GM23338 (cell line): ENCODE measurements at regions not wholly inside any gene's neighbourhood (a gene's known extent, or its start where the extent isn't known, plus 50 kb on each side); places are given as distances from the start of the nearest gene placed in this dataset.

Experiments
- ATAC-seq: fragments of 200-7000 bp; cut with Tn5 transposase; 3 replicates; pipeline ENCODE4 v1.9.1; 2020
- DNase-seq: peaks from one replicate; pipeline ENCODE4 v3.0.0-alpha.2; 2015; ENCODE audit warnings: low spot score
- H2AFZ ChIP-seq: fragments of 200-600 bp; sonication (generic); 2 replicates; pipeline ENCODE4 v1.8.0; 2016; ENCODE audit warnings: antibody characterized with exemption, mild to moderate bottlenecking, moderate library complexity
- H3F3A ChIP-seq: fragments of 200-600 bp; sonication (generic); replicated peaks from 2 replicates; pipeline ENCODE4 v1.8.0; 2017; ENCODE audit warnings: antibody characterized with exemption, mixed run types, low read depth
- H3K27ac ChIP-seq: fragments of 200-600 bp; sonication (generic); 2 replicates; pipeline ENCODE4 v1.6.1; 2016; ENCODE audit warnings: low read depth
- H3K27me3 ChIP-seq: fragments of 200-600 bp; sonication (generic); 2 replicates; pipeline ENCODE4 v1.8.0; 2016; ENCODE audit warnings: mild to moderate bottlenecking, mixed run types, moderate library complexity; ENCODE audit not compliant: insufficient read depth
- H3K36me3 ChIP-seq: fragments of 200-600 bp; sonication (generic); 2 replicates; pipeline ENCODE4 v1.8.0; 2016; ENCODE audit warnings: mild to moderate bottlenecking; ENCODE audit not compliant: insufficient read depth
- H3K4me1 ChIP-seq: fragments of 200-600 bp; sonication (generic); 2 replicates; pipeline ENCODE4 v1.8.0; 2016; ENCODE audit warnings: mild to moderate bottlenecking, moderate library complexity; ENCODE audit not compliant: insufficient read depth
- H3K4me2 ChIP-seq: fragments of 200-600 bp; sonication (generic); 2 replicates; pipeline ENCODE4 v1.7.1; 2017; ENCODE audit warnings: mixed run types
- H3K4me3 ChIP-seq: fragments of 200-600 bp; sonication (generic); 2 replicates; pipeline ENCODE4 v1.6.1; 2016; ENCODE audit warnings: mixed run types
- H3K79me2 ChIP-seq: fragments of 200-600 bp; sonication (generic); replicated peaks from 2 replicates; pipeline ENCODE4 v1.8.0; 2017; ENCODE audit warnings: mild to moderate bottlenecking; ENCODE audit not compliant: insufficient read depth
- H3K9me2 ChIP-seq: fragments of 200-600 bp; sonication (generic); 2 replicates; pipeline ENCODE4 v1.8.0; 2017; ENCODE audit not compliant: insufficient read depth
- H4K20me1 ChIP-seq: fragments of 200-600 bp; sonication (generic); replicated peaks from 2 replicates; pipeline ENCODE4 v1.8.0; 2017; ENCODE audit warnings: mild to moderate bottlenecking; ENCODE audit not compliant: insufficient read depth
- H3K27ac Mint-ChIP-seq: 2 replicates; pipeline ENCODE4 v1.8.0; 2020; ENCODE audit warnings: inconsistent platforms, mild to moderate bottlenecking, moderate library complexity, mixed read lengths
- H3K27me3 Mint-ChIP-seq: 3 replicates; pipeline ENCODE4 v1.8.0; 2022; ENCODE audit warnings: low read depth, mild to moderate bottlenecking, moderate library complexity, mixed read lengths, inconsistent platforms; ENCODE audit not compliant: insufficient read depth, poor library complexity
- H3K36me3 Mint-ChIP-seq: 3 replicates; pipeline ENCODE4 v1.8.0; 2021; ENCODE audit warnings: low read depth, mild to moderate bottlenecking, inconsistent platforms, moderate library complexity, mixed read lengths
- H3K4me1 Mint-ChIP-seq: 3 replicates; pipeline ENCODE4 v1.8.0; 2020; ENCODE audit warnings: mild to moderate bottlenecking, inconsistent platforms, mixed read lengths
- H3K4me3 Mint-ChIP-seq: 3 replicates; pipeline ENCODE4 v1.8.0; 2021; ENCODE audit warnings: moderate library complexity, mild to moderate bottlenecking, inconsistent platforms, mixed read lengths
- H3K9me3 Mint-ChIP-seq: 3 replicates; pipeline ENCODE4 v1.8.0; 2020; ENCODE audit warnings: moderate library complexity, mild to moderate bottlenecking, inconsistent platforms, mixed read lengths
- CTCF ChIP-seq, 2 experiments: fragments of 200-600 bp in 1 of 2; sonication (generic) in 1 of 2; conservative IDR thresholded peaks; 2 replicates each; pipeline versions ENCODE4 v1.5.1 to v1.6.1; 2016 to 2017; ENCODE audit warnings: antibody characterized with exemption in 2 of 2, low read depth in 2 of 2, mild to moderate bottlenecking in 2 of 2, moderate library complexity in 1 of 2
- ETS1 ChIP-seq: IDR thresholded peaks from 2 replicates; pipeline ENCODE4 v1.6.1; 2016; ENCODE audit warnings: antibody characterized with exemption
- EZH2 ChIP-seq: fragments of 200-600 bp; sonication (generic); IDR thresholded peaks from one replicate; pipeline ENCODE4 v1.8.0; 2017; ENCODE audit warnings: antibody characterized with exemption, mild to moderate bottlenecking, low read depth; ENCODE audit not compliant: unreplicated experiment
- EZH2phosphoT487 ChIP-seq: fragments of 200-600 bp; sonication (generic); IDR thresholded peaks from one replicate; pipeline ENCODE4 v1.8.1; 2018; ENCODE audit warnings: antibody characterized with exemption; ENCODE audit not compliant: unreplicated experiment
- JUNB ChIP-seq: IDR thresholded peaks from one replicate; pipeline ENCODE4 v1.6.1; 2016; ENCODE audit warnings: antibody characterized with exemption; ENCODE audit not compliant: unreplicated experiment
- NANOG ChIP-seq: IDR thresholded peaks from 2 replicates; pipeline ENCODE4 v1.6.1; 2016; ENCODE audit warnings: antibody characterized with exemption, borderline replicate concordance
- POLR2AphosphoS5 ChIP-seq: IDR thresholded peaks from 2 replicates; pipeline ENCODE4 v1.6.1; 2016; ENCODE audit warnings: antibody characterized with exemption, low read depth
- ZNF114 ChIP-seq: fragments of 250-450 bp; sonication (Bioruptor Pico); IDR thresholded peaks from 2 replicates; pipeline ENCODE4 v1.5.0; 2020; ENCODE audit warnings: mild to moderate bottlenecking, moderate library complexity
- ZNF462 ChIP-seq: fragments of 250-450 bp; sonication (Bioruptor Pico); IDR thresholded peaks from 2 replicates; pipeline ENCODE4 v1.5.0; 2020; ENCODE audit warnings: mild to moderate bottlenecking, moderate library complexity

- no peak for DNase-seq
- no peaks in the 10 kb centered on the region for H3K36me3 ChIP-seq
- no peak overlapping the region for H3K27ac ChIP-seq
- no peaks in the 10 kb centered on the region for H3K79me2 ChIP-seq
- TF ChIP-seq CTCF (conservative IDR thresholded peaks at IDR 0.05; ENCODE audit: low read depth in 2 of 2) (peak in 1 of 2 experiments; percentile 62; a peak in 2 of 4 replicates), JUNB (no peak), ETS1 (no peak)
- Mint-ChIP-seq H3K27me3 (peaks cover 31% of the 10 kb centered on the region), H3K36me3 (no peaks in the 10 kb centered on the region), H3K4me1 (peaks cover 30% of the 10 kb centered on the region), H3K4me3 (no peak overlapping the region), H3K27ac (no peak overlapping the region), H3K9me3 (no peaks in the 10 kb centered on the region)
- H2AFZ ChIP-seq, result no peak overlapping the region
- peaks cover 11% of the 10 kb centered on the region; the same call in 1 of the 2 replicates for H3K4me1 ChIP-seq
- no peak overlapping the region for H3K4me3 ChIP-seq
- 0 out of 2 replicates have a peak, but pooled peaks cover 3% of the 10 kb centered on the region for H3K27me3 ChIP-seq
- peak; percentile 16; the same call in 2 of the 3 replicates for ATAC-seq
- no peak overlapping the region for H3K4me2 ChIP-seq
- H4K20me1 ChIP-seq, result no peaks in the 10 kb centered on the region; the same call in 1 of the 2 replicates
- no peaks in the 10 kb centered on the region for H3F3A ChIP-seq
- H3K9me2 ChIP-seq, result no peaks in the 10 kb centered on the region
These were observed 158.8 kb upstream of the GSE1 start for GRCh38 chr16:85454171-85454872.

GRCh38 chr16:85455534-85455933 is 157.6 kb upstream of the GSE1 start:
- H2AFZ ChIP-seq, result no peak overlapping the region
- Mint-ChIP-seq H3K9me3 (no peaks in the 10 kb centered on the region), H3K4me1 (peaks cover 36% of the 10 kb centered on the region), H3K4me3 (no peak overlapping the region; the same call in 2 of the 3 replicates), H3K27me3 (peaks cover 43% of the 10 kb centered on the region), H3K36me3 (no peaks in the 10 kb centered on the region), H3K27ac (no peak overlapping the region)
- TF ChIP-seq EZH2, result no peak
- no peak for TF ChIP-seq NANOG
- TF ChIP-seq POLR2AphosphoS5, result no peak
- TF ChIP-seq EZH2phosphoT487, result no peak
- no peak for TF ChIP-seq ZNF114 (CRISPR knock-in tag)
- TF ChIP-seq ZNF462 (CRISPR knock-in tag), result no peak
- no peak for TF ChIP-seq ETS1
- H3K27me3 ChIP-seq, result peaks cover 8% of the 10 kb centered on the region; the same call in 1 of the 2 replicates
- H3K9me2 ChIP-seq, result no peaks in the 10 kb centered on the region
- no peak overlapping the region for H3K27ac ChIP-seq
- H3K4me1 ChIP-seq, result peaks cover 23% of the 10 kb centered on the region
- H3F3A ChIP-seq, result no peaks in the 10 kb centered on the region; the same call in 1 of the 2 replicates
- ATAC-seq, result no peak
- no peak overlapping the region for H3K4me3 ChIP-seq
- H4K20me1 ChIP-seq, result no peaks in the 10 kb centered on the region; the same call in 1 of the 2 replicates
- DNase-seq, result no peak
- H3K36me3 ChIP-seq, result no peaks in the 10 kb centered on the region
- no peak overlapping the region for H3K4me2 ChIP-seq
- H3K79me2 ChIP-seq, result no peaks in the 10 kb centered on the region
